ENCODE measurements at regions not wholly inside any gene's neighbourhood (a gene's known extent, or its start where the extent isn't known, plus 50 kb on each side); places are given as distances from the start of the nearest gene placed in this dataset.

DNA sequence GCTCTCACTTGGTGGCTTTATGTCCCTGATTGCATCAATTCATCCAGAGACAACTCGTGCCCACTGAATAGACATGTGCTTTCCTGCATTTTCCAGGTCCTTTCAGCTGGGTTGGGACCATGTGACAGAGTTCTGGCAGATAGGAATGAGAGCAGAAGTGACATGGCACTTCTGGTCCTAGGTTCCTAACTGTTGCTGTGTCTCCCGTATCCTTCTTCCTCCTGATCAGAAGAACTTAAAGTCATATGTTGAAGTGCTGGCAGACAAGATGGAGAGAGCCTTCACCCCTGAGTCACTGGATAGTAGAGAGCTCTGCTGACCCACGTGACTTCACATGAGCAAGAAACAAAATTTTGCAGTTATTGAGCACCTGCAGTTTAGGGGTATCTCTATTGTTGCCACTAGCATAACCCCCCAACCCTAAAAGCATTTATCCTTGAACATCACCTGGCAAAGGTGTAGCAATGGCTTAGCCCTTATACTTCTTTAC, 80.0 kb downstream of the NREP start:
- DNase-seq, result no peak

DNA sequence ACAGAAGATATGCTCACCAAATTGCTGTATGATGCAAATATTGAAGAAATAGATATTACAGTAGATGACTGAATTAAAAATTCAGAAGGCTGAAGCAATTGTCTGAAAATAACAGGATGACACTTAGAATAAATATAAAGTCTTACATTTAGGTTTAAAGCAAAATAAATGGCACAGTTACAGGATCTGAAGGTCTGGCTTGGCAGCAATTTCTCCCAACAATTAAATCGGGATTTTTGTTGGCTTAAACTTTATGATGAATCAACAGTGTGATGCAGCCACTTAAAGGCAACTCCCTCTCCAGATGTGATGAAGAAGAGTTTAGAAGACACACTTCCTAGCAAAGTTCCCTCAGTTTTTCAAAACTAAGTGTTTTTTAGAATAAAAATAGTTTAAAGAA, 80.5 kb downstream of the NREP start:
- no peak for DNase-seq

DNA sequence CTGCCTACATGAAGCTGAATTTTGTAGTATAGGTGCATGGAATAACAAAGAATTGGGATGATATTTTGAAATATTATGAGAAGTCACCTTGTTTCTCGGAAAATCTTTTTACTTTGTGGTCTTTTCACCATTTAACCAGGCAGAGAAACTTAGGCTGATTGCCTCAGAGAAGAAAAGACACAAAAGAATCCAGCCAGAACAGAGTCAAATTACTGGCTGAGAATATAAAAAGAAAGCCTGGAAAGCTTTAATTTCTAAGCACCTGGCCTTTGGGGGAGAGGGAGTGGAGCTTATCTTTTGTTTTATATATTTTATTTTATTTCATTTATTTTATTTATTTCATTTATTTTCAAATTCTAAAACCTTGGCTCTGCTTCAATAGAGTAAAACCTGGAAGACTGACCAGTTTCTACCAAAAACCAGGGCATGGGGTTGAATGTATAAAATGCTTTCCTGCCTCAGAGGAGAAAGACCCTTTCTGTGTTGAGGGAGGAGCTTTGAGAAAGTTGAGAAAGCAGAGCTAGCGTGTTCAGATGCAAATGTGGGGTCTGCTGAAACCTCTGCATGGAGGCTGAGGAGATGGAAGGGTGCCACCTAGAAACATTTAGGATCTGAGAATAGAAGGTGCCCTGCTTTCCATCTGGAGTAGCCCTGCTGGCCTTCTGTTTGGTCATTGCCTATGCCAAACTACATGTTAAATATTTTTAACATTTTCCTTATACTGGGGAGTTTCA, 81.6 kb downstream of the NREP start:
- no peak for DNase-seq

DNA sequence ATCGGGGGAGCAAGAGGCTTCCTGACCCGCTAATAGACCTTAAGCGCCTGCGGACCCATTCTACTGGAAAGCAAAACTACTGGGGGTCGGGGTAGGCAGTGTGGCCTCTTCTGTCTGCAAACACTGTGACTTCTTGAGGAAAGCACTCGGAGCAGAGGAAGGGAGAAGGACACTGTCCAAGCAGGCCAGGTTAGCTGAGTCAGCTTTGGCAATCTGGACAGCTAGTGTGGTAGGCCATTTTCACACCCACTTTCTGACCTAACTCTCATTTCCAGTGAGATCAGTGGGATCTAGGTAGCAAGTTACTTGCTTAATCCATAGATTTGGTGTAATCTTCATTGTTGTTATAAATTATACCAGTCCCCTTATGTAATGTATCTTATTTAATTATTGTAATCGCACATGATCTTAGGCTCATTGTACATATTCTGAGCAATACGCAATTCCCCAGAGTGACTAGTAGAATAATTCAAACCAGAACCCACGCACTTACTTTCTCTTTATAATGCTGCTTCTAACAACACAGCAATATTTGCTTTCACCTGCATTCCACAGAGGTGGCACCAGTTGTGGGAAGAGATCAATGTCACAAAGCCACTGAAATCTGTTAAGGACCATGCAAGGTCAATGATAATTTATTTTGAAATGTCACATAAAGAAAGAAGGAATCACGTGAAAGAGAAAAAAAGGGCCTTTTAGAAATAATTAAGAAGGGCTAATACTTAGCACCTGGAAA, 82.9 kb downstream of the NREP start:
- DNase-seq, result no peak

DNA sequence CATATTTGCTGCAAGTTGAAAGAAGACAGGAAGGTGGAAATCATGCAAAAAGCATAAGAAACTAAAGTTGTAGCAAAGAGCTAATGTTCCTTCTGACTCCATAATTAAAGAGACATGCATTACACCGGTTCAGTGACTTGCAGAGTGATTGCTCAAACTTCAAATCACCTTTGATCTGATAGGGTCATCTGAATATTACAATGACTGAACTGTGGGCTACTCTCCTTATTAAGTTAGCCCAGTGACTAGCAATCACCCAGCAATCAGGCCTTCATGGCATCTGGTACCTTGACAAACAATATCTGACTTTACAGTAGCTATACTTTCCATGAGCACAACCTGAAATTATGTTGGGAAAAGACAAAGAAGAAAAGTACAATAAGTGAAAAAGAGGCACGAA, 84.9 kb downstream of the NREP start:
- DNase-seq, result no peak

DNA sequence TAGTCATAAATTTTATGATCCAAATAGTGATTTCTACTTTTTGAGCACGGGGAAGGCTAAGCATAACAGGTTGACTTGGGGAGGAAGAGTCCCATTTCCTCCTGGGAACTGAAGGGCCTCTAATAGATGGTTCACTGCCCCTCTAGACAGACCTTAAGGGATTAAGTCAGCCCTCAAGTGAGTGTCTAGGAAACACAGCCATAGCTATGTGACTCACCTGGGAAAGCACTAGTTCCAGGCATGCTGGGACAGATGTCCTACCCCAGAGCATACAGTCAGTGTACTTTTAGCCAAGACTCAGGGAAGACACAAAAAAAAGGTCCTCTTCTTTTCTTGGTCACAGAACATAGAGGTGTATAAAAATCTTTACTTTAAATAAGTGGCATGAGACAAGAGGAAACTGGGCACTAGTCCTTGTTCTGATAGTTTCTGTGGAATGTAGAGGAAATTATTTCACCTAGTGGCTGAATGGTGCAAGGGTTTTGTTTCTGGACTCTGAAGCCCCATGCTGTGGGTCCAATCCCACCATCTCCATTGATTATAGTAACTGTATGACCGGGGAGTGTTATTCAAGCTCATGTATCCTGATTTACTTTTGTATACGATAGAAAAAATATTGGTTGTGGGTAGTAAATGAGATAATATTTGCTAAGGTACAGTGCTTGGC, 86.0 kb downstream of the NREP start:
- DNase-seq, result no peak

DNA sequence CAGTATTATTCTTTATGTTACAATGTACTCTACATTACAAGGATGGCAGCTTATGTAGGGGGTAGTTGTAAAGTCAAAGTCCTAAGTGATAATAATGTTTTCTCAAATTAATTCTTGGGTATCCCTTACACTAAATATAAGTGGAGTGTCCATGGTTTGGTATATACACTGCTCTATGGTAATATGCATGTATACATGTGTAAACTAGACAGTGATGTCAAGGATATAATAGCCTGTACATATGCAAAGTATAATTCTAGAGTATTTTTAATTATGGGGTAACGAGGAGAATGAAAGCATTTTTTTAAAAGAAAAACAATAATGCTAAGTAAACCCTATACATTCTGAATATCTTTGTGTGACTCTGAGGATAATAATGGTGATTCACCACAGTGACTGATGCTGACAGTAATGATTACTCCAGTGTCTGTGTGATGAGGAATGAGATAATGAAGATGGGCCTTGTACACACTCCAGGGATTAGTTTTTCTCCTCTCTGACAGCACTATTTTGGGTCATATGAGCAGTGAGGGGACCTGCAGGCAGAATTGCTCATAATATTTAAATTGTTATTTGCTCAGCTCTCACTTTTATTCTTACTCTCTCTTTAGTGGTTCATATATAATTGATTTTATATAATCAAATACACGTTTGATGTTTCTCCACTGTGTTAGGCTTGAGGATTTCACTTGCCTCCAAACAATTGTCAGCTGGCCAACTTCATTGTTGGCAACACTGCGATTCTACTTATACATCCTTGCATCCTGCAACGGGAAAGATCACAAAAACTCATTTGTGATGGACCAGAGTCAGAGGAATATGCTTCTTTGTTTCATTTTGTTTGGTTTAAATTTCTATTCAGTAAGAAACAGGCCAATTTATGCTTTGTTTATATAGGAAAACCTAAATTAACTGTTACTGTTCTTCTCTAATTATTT, 88.2 kb downstream of the NREP start:
- no peak for DNase-seq

DNA sequence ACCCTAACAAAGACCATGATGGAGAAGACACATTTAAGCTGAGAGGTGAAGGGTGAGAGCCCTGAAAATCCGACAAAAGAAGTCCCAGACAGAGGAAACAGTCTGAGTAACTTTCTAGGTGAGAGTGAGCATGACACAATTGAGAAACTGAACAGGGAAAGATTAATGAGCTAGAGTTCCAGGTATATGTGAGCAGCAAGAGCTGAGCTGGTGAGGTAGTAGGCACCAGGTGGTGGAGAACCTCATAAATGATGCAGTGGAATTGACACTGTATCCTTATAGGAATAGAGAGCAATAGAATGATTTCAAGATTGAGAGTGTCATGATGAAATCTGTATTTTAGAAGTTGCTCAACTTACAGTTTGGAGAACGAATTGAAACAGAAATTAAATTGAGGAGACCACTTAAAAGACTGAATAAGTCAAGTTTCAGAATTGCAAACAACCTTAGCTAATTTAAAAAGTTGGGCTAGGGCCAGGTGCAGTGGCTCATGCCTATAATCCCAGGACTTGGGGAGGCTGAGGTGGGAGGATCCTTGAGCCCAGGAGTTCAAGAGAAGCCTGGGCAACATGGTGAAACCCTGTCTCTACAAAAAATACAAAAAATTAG, 89.8 kb downstream of the NREP start:
- DNase-seq, result no peak

DNA sequence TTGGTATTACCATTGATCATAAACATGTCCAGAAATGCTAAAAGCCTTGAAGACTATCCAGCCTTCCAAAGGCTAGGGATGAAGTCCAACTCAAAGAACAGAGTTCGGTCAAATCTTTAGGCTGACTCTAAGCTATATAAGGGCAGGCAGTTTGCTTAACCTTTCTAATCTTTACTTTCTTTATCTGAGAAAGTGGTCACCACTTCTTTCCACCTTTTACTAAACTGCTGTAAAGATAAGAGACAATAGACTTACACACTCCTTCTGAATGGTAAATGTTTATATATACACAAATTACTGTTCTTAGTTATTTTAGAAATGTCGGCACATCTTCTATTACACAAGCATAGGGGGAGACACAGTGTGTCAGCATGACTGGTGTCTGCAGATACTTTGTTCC, 100.4 kb downstream of the NREP start:
- DNase-seq, result no peak

DNA sequence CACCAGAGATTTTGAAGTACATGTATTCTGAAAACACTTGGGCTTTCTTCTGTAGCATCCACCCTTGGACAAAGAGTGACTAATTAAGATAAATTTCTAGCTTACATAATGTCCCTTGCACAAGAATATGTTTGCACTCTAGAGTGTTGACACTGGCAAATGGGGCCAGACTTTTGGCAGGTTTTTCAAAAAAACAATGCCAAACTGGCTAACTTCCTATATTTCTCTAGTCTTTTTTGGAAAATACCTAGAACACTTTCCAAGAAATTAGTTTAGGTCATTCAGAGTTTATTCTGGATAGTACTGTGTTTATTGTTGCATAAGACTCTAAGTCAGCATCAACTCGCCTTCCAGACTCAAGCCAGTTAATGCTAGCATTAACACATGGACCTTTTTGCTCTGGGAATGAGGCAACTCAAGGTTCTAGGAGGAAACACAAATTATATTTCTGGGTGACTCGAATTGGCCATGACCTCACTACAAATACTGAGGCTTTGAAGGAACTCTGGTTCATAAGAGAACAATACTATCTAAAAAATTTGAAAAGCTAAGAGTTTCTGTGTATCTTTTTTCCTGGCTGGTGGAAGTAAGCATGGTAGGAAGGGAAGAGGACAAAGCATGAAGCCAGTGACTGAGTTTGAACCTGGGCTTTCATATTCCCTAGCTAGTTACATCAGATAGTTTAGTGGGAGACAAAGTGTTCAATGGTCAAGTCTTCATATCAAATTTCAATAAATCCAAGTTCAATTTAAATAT, 101.6 kb downstream of the NREP start:
- no peak for DNase-seq

DNA sequence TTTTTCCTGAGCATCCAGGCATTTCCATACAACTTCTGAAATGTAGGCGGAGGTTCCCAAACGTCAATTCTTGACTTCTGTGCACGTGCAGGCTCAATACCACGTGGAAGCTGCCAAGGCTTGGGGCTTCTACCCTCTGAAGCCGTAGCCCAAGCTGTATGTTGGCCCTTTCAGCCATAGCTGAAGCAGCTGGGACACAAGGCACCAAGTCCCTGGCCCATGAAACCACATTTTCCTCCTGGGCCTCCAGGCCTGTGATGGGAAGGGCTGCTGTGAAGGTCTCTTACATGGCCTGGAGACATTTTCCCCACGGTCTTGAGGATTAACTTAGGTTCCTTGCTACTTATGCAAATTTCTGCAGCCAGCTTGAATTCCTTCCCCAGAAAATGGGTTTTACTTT, 103.6 kb downstream of the NREP start:
- DNase-seq, result no peak

DNA sequence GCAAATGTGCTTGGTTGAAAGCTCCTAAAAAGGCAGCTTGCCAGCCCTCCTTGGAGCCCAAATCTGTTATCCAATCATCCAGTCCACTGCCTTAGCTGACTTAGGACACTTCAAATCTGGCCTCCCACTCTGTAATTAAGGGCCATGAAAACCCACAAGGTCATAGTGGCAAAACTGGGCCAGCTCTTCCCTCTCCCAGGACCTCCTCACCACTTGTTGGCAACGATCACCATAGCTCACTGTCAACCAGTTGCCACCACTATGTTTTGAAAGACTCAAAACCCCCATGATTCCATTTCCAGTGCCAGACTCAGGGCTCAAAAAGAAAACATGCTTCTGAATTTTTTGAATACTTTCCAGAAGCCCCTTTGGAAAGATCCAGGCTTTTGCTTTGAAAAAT, 107.5 kb downstream of the NREP start:
- DNase-seq, result no peak

DNA sequence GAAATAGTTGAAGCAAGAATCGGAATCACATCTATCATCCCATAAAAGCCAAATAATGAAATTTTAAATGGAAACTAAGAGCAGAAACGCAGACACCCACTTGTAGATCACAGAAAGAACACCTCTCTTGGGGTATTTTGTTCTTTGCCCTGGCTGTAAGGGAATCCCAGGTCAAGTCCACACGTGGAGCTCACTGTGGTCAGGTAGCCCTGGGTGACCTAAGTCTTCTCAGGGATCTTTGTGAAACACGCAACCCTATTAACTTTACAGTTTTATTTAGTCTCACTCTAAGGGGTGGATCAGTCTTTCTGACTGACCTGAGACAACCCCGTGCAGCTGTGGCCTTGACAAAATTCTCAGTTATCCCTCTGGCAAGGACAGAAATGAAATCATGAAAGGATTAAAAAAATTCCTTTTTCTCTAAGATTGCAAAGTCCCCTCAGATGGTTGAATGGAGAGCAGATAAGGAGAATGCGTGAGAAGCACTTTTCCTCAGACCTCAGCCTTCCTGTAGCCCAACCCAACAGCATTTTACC, 111.6 kb downstream of the NREP start:
- DNase-seq, result no peak

DNA sequence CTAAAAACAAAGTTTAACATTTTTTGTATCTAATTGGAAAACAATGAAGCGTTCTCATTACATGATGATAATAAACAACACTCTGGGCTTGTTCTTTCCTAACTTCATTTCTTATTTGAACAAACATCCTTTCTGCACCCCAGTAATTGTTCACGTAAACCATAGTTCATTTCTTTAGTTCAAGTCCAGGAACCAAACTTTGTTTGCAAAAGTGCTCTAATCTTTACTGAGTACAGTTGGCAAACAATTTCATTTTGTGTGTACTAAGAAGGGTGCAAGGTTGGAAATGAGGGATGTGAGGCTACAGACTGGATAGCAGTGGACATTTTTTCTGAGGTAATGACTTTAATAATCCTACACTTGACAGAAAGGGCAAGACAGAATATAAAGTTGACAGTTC, 113.5 kb downstream of the NREP start:
- DNase-seq, result no peak

DNA sequence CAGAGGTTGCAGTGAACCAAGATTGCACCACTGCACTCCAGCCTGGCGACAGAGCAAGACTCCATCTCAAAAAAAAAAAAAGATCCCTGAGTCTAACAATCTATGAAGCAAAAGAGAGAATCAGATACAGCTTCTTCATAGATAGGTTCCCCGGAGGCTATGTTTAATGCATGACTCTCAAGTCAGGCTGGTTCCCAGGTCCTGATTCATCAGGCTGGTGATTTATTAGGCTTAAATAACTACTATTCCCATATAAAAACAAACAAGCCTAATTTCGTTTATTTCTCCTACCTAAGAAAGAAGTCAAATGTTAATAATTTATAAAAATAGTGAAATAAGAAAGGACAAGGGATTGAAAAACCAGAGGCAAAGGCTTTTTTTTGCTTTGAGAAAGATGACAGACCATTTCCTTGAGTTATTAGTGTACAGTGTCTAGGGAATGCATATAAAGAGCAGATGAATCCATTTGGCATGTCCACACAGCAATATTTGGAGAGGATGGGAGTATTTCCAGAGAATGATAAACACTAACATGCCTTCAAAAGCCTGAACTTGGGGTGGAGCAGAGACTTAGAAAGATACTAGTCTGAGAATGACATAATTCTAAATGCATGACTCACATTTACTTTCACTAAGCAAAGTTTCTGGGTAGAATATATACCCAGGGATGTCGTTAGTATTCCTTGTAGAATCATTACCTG, 115.3 kb downstream of the NREP start:
- DNase-seq, result no peak

DNA sequence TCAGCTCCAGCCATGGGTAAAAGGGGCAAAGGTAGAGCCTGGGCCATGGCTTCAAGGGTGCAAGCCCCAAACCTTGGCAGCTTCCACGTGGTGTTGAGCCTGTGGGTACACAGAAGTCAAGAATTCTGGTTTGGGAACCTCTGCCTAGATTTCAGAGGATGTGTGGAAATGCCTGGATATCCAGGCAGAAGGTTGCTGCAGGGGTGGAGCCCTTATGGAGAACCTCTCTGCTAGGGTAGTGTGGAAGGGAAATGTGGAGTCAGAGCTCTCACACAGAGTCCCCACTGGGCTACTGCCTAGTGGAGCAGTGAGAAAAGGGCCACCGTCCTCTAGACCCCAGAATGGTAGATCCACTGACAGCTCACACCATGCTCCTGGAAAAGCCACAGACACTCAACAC, 117.1 kb downstream of the NREP start:
- DNase-seq, result no peak

DNA sequence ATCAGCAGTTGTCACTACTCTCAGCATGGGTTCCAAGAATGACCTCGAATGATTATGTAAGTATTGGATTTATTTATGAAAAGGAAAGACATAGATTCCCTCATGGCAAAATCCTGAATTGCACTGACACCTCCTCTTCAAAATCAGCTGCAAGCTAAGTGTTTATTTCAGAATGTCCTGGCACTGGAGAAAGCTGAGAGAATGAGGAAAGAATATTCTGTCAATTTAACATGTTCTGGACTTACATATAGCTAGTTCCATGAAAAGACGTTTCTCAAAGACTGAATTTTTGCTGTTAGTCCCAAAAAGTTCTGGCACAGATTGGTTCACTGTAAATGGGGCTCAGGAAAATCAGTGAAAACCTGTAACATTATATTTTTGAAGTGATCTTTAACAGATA, 120.3 kb downstream of the NREP start:
- no peak for DNase-seq

DNA sequence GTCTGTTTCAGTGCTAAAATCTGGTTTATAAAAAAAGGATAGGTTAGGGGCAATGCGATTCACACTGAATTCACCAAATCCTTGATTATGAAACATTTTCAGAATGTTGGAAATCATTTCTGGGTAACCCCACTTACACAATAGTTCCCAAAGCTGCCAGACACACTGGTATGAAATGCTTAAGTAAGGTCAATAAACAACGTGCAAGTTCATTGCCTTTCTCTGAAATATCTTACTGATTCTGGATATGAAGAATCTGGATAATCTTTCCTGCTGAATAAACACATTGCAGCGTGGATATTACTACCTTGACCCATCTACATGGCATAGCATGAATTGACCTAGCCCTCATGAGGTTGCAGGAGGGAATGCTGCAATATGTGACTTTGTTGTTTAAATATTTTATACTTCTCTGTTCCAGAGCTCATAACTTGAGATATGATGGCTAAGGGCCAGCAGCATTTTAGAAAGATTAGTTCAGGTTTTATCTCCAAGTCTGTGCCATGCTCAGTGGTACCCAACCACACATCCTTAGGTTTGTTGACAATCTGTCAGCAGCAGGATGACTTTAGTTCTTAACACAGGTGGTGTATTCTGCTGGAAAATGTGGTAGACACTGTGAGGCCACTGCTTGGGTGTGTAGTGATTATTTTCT, 121.0 kb downstream of the NREP start:
- no peak for DNase-seq

DNA sequence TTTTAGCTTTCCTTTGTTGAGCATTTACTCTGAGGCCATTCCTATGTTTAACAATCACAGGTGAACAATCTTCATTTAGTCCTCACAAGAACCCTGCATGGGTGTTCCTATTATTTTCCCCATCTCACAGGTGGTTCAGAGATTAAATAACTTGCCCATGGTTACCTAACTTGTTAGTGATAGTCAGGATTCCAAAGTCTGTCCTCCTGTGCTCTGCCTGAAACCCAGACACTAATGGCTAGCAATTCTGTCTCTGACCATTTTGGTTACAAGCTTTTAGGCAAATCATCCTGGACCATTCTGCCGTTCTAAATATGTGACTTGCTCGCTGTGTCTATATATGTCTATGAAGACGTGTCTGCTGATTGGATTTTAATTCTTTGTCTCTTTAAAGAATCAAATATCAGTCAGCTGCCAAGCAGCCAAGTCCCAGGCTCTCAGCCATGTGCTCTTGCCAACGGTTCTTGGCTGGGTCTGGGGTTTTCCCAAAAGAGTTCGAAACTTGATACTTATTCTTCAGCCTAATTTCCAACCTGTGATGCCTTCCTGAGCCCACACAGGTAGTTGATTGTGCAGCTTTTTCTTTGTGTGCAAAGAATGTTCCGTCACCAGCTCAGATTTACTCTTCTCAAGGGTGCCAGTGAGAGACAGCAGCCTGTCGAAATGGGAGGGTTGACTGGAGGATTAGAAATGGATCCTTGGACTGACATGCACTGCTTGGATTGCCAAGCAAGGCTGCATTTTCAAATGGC, 121.7 kb downstream of the NREP start:
- no peak for DNase-seq

Measured in NK-92 treated with Interleukin-12 subunit alpha and Interleukin-12 subunit beta, amount 100 ng/mL, for 24 hours (cell line).